CD4-positive, CD25-positive, alpha-beta regulatory T cell (primary cell): ENCODE measurements at regions not wholly inside any gene's neighbourhood (a gene's known extent, or its start where the extent isn't known, plus 50 kb on each side); places are given as distances from the start of the nearest gene placed in this dataset.

Experiments
- ATAC-seq, 2 donors: fragments of 150-1000 bp; cut with Tn5 transposase; one replicate each; pipeline ENCODE4 v1.10.0; 2021; ENCODE audit warnings: low read depth in 2 of 2, moderate number of reproducible peaks in 2 of 2, moderate library complexity in 1 of 2
- DNase-seq, 3 donors: peaks; one replicate each; pipeline versions ENCODE4 v3.0.0 to v3.0.0-alpha.2; 2012 to 2022; ENCODE audit warnings: mixed read lengths in 1 of 3
- H3K27ac ChIP-seq: one replicate; pipeline ENCODE4 v1.7.0; 2013; ENCODE audit warnings: mild to moderate bottlenecking, low read length; ENCODE audit not compliant: insufficient read depth, poor library complexity, severe bottlenecking
- H3K27me3 ChIP-seq: one replicate; pipeline ENCODE4 v1.7.0; 2013; ENCODE audit warnings: low read length; ENCODE audit not compliant: control insufficient read depth, insufficient read depth
- H3K36me3 ChIP-seq: one replicate; pipeline ENCODE4 v1.7.0; 2013; ENCODE audit warnings: mild to moderate bottlenecking, low read length, moderate library complexity; ENCODE audit not compliant: control insufficient read depth, insufficient read depth
- H3K4me1 ChIP-seq: 2 replicates; pipeline ENCODE4 v1.7.0; 2013; ENCODE audit warnings: mild to moderate bottlenecking, low read length; ENCODE audit not compliant: insufficient read depth, control insufficient read depth, poor library complexity, severe bottlenecking
- H3K4me3 ChIP-seq: one replicate; pipeline ENCODE4 v1.7.0; 2013; ENCODE audit warnings: low read depth, mild to moderate bottlenecking, low read length, moderate library complexity
- H3K9me3 ChIP-seq, 2 experiments: 1 replicate in 1 of 2; 2 replicates in 1 of 2; pipeline ENCODE4 v1.7.0; 2013; ENCODE audit warnings: low read length in 2 of 2, mild to moderate bottlenecking in 1 of 2, moderate library complexity in 1 of 2; ENCODE audit not compliant: control insufficient read depth in 2 of 2
- H3K27ac Mint-ChIP-seq, 3 donors: one replicate each; pipeline ENCODE4 v1.8.0; 2020 to 2022; ENCODE audit warnings: mild to moderate bottlenecking in 3 of 3, mixed read lengths in 3 of 3, moderate library complexity in 2 of 3
- H3K27me3 Mint-ChIP-seq: one replicate; pipeline ENCODE4 v1.8.0; 2022; ENCODE audit warnings: mild to moderate bottlenecking, mixed read lengths
- H3K36me3 Mint-ChIP-seq: one replicate; pipeline ENCODE4 v1.8.0; 2020; ENCODE audit warnings: mixed read lengths
- H3K4me1 Mint-ChIP-seq, 4 donors: one replicate each; pipeline ENCODE4 v1.8.0; 2020 to 2022; ENCODE audit warnings: mixed read lengths in 4 of 4, mild to moderate bottlenecking in 1 of 4
- H3K4me3 Mint-ChIP-seq, 4 donors: one replicate each; pipeline ENCODE4 v1.8.0; 2020 to 2022; ENCODE audit warnings: mild to moderate bottlenecking in 4 of 4, mixed read lengths in 4 of 4, moderate library complexity in 3 of 4
- H3K9me3 Mint-ChIP-seq, 7 donors: one replicate each; pipeline ENCODE4 v1.8.0; 2020 to 2022; ENCODE audit warnings: mixed read lengths in 7 of 7, mild to moderate bottlenecking in 3 of 7, moderate library complexity in 2 of 7

GRCh38 chr6:163840880-163841279 lies 426.4 kb downstream of the QKI start:
- Histone ChIP-seq H3K36me3 (no peaks in the 10 kb centered on the region), H3K4me1 (no peaks in the 10 kb centered on the region), H3K27me3 (no peaks in the 10 kb centered on the region), H3K27ac (no peak overlapping the region), H3K9me3 (peaks cover 4 to 10% of the 10 kb centered on the region in 2 experiments), H3K4me3 (no peak overlapping the region)
- Mint-ChIP-seq H3K9me3 (peaks cover 0 to 12% (median 4%) of the 10 kb centered on the region in 7 donors), H3K4me3 (no peak overlapping the region), H3K27me3 (peaks cover 4% of the 10 kb centered on the region), H3K36me3 (no peaks in the 10 kb centered on the region), H3K4me1 (no peaks in the 10 kb centered on the region), H3K27ac (no peak overlapping the region)
- no peak for DNase-seq
- ATAC-seq: no peak

- DNase-seq (no peak), ATAC-seq (no peak)
- Histone ChIP-seq H3K27me3 (no peaks in the 10 kb centered on the region), H3K4me3 (no peak overlapping the region), H3K27ac (no peak overlapping the region), H3K36me3 (no peaks in the 10 kb centered on the region), H3K9me3 (peaks cover 4 to 10% of the 10 kb centered on the region in 2 experiments), H3K4me1 (no peaks in the 10 kb centered on the region)
- no peaks in the 10 kb centered on the region for H3K36me3 Mint-ChIP-seq
- peaks cover 4% of the 10 kb centered on the region for H3K27me3 Mint-ChIP-seq
- H3K27ac Mint-ChIP-seq: no peak overlapping the region
- H3K4me1 Mint-ChIP-seq: no peaks in the 10 kb centered on the region
- peaks cover 0 to 12% (median 4%) of the 10 kb centered on the region in 7 donors for H3K9me3 Mint-ChIP-seq
- no peak overlapping the region for H3K4me3 Mint-ChIP-seq
Measured at GRCh38 chr6:163839296-163839695, 424.8 kb downstream of the QKI start.

GRCh38 chr6:163837691-163838431 lies 423.3 kb downstream of the QKI start:
- no peak overlapping the region for H3K27ac Mint-ChIP-seq
- Histone ChIP-seq H3K9me3 (peaks cover 4 to 10% of the 10 kb centered on the region in 2 experiments), H3K4me1 (no peaks in the 10 kb centered on the region), H3K27me3 (no peaks in the 10 kb centered on the region), H3K27ac (no peak overlapping the region), H3K36me3 (no peaks in the 10 kb centered on the region), H3K4me3 (no peak overlapping the region)
- no peaks in the 10 kb centered on the region for H3K36me3 Mint-ChIP-seq
- no peak for DNase-seq
- no peak for ATAC-seq
- H3K9me3 Mint-ChIP-seq: peaks cover 0 to 12% (median 2%) of the 10 kb centered on the region in 7 donors
- no peaks in the 10 kb centered on the region for H3K4me1 Mint-ChIP-seq
- no peak overlapping the region for H3K4me3 Mint-ChIP-seq
- peaks cover 4% of the 10 kb centered on the region for H3K27me3 Mint-ChIP-seq

- ATAC-seq (no peak), DNase-seq (no peak)
- Mint-ChIP-seq H3K27me3 (peaks cover 4% of the 10 kb centered on the region), H3K36me3 (no peaks in the 10 kb centered on the region), H3K9me3 (peaks cover 0 to 9% (median 2%) of the 10 kb centered on the region in 7 donors), H3K27ac (no peak overlapping the region), H3K4me3 (no peak overlapping the region), H3K4me1 (no peaks in the 10 kb centered on the region)
- H3K9me3 ChIP-seq: peaks cover 4 to 9% of the 10 kb centered on the region in 2 experiments
- no peaks in the 10 kb centered on the region for H3K4me1 ChIP-seq
- H3K4me3 ChIP-seq: no peak overlapping the region
- H3K27me3 ChIP-seq: no peaks in the 10 kb centered on the region
- no peak overlapping the region for H3K27ac ChIP-seq
- no peaks in the 10 kb centered on the region for H3K36me3 ChIP-seq
Measured at GRCh38 chr6:163836876-163837690, 422.6 kb downstream of the QKI start.

- no peaks in the 10 kb centered on the region for H3K36me3 Mint-ChIP-seq
- no peak for ATAC-seq
- H3K4me1 ChIP-seq: no peaks in the 10 kb centered on the region
- no peaks in the 10 kb centered on the region for H3K9me3 ChIP-seq
- H3K27me3 ChIP-seq: no peaks in the 10 kb centered on the region
- no peak overlapping the region for H3K4me3 ChIP-seq
- peaks cover 4% of the 10 kb centered on the region for H3K27me3 Mint-ChIP-seq
- no peak overlapping the region for H3K27ac Mint-ChIP-seq
- DNase-seq: no peak
- no peak overlapping the region for H3K4me3 Mint-ChIP-seq
- H3K27ac ChIP-seq: no peak overlapping the region
- no peaks in the 10 kb centered on the region for H3K36me3 ChIP-seq
- peaks cover 0 to 2% (median 0%) of the 10 kb centered on the region in 7 donors for H3K9me3 Mint-ChIP-seq
- H3K4me1 Mint-ChIP-seq: no peaks in the 10 kb centered on the region
Measured at GRCh38 chr6:163835439-163836171, 421.1 kb downstream of the QKI start.

GRCh38 chr6:163834226-163834970 lies 419.9 kb downstream of the QKI start:
- H3K27ac Mint-ChIP-seq: no peak overlapping the region
- ATAC-seq (no peak), DNase-seq (no peak)
- no peaks in the 10 kb centered on the region for H3K4me1 ChIP-seq
- peaks cover 0 to 2% (median 0%) of the 10 kb centered on the region in 7 donors for H3K9me3 Mint-ChIP-seq
- no peak overlapping the region for H3K4me3 Mint-ChIP-seq
- H3K4me3 ChIP-seq: no peak overlapping the region
- no peak overlapping the region for H3K27ac ChIP-seq
- H3K27me3 Mint-ChIP-seq: peaks cover 4% of the 10 kb centered on the region
- H3K36me3 Mint-ChIP-seq: no peaks in the 10 kb centered on the region
- H3K27me3 ChIP-seq: no peaks in the 10 kb centered on the region
- no peaks in the 10 kb centered on the region for H3K36me3 ChIP-seq
- H3K4me1 Mint-ChIP-seq: no peaks in the 10 kb centered on the region
- no peaks in the 10 kb centered on the region for H3K9me3 ChIP-seq

- Histone ChIP-seq H3K36me3 (no peaks in the 10 kb centered on the region), H3K27me3 (no peaks in the 10 kb centered on the region), H3K9me3 (no peaks in the 10 kb centered on the region), H3K27ac (no peak overlapping the region), H3K4me3 (no peak overlapping the region), H3K4me1 (no peaks in the 10 kb centered on the region)
- ATAC-seq (no peak), DNase-seq (no peak)
- Mint-ChIP-seq H3K36me3 (no peaks in the 10 kb centered on the region), H3K9me3 (peaks cover 0 to 2% (median 0%) of the 10 kb centered on the region in 7 donors), H3K4me1 (no peaks in the 10 kb centered on the region), H3K27ac (no peak overlapping the region), H3K4me3 (no peak overlapping the region), H3K27me3 (peaks cover under 1% of the 10 kb centered on the region)
Measured at GRCh38 chr6:163831736-163832135, 417.2 kb downstream of the QKI start.
